Vagina (tissue), 2 donors: ENCODE measurements at regions not wholly inside any gene's neighbourhood (a gene's known extent, or its start where the extent isn't known, plus 50 kb on each side); places are given as distances from the start of the nearest gene placed in this dataset.

ENCODE experiments used
- DNase-seq, 2 donors: peaks; one replicate each; pipeline ENCODE4 v3.0.0-alpha.2; 2017; ENCODE audit errors: extremely low spot score in 2 of 2
- H3K27ac ChIP-seq: fragments of 200-600 bp; sonication (generic); one replicate; pipeline ENCODE4 v1.5.1; 2019
- H3K27me3 ChIP-seq: fragments of 200-600 bp; sonication (generic); one replicate; pipeline ENCODE4 v1.5.1; 2019
- H3K36me3 ChIP-seq, 2 donors: fragments of 200-600 bp; sonication (generic); one replicate each; pipeline ENCODE4 v1.5.1; 2017 to 2019
- H3K4me1 ChIP-seq: fragments of 200-600 bp; sonication (generic); one replicate; pipeline ENCODE4 v1.5.1; 2019
- H3K4me3 ChIP-seq, 2 donors: fragments of 200-600 bp; sonication (generic); 1 replicate in 1 of 2; 2 replicates in 1 of 2; pipeline ENCODE4 v1.5.1; 2016 to 2019
- H3K9me3 ChIP-seq: fragments of 200-600 bp; sonication (generic); one replicate; pipeline ENCODE4 v1.5.1; 2019
- POLR2A ChIP-seq, 2 donors: fragments of 450-650 bp; IDR thresholded peaks; one replicate each; pipeline ENCODE4 v1.6.1; 2017; ENCODE audit warnings: antibody characterized with exemption in 2 of 2, mild to moderate bottlenecking in 2 of 2, moderate library complexity in 2 of 2
- POLR2AphosphoS5 ChIP-seq, 2 donors: sonication (generic); formaldehyde crosslinking; IDR thresholded peaks; one replicate each; pipeline ENCODE4 v1.9.0; 2017; ENCODE audit warnings: antibody characterized with exemption in 2 of 2, mild to moderate bottlenecking in 2 of 2, low read depth in 1 of 2; ENCODE audit not compliant: insufficient read depth in 1 of 2
- intact Hi-C: fragments of 100-400 bp; cut with DNase I; formaldehyde crosslinking; loops from one replicate; pipeline ENCODE4 v1.15.1; 2023
- TF ChIP-seq, protein P1 (sequence below), 3 experiments: fragments of 450-650 bp in 2 of 3; fragments of 200-600 bp in 1 of 3; sonication (generic) in 1 of 3; IDR thresholded peaks; one replicate each; pipeline ENCODE4 v1.5.1; 2017 to 2019; ENCODE audit warnings: antibody characterized with exemption in 3 of 3, mild to moderate bottlenecking in 2 of 3, moderate library complexity in 2 of 3

DNA sequence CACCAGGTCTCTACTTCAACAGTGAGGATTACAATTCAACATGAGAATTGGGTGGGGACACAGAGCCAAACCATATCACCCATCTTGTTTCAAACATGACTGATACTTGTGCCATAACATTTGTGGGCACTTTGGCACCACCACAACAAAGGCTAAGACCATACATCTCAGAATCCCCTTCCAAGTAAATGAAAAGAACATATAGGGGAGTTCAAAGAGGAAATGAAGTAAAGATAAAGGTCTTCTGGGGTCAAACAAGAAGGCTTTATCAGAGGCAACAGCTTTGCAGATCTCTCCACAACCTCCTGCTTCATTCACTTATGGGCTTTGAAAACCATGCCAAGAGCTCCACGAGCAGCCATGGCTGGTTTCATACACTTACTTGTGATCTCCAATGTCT, 122.7 kb downstream of the ANKRD50 start:
- H3K27ac ChIP-seq: no peak overlapping the region
- H3K4me1 ChIP-seq: no peaks in the 10 kb centered on the region
- no peak for DNase-seq
- H3K4me3 ChIP-seq: no peak overlapping the region
- TF ChIP-seq POLR2A (IDR thresholded peaks at IDR 0.05) (no peak), POLR2AphosphoS5 (IDR thresholded peaks at IDR 0.05; ENCODE audit: insufficient read depth in 1 of 2, low read depth in 1 of 2) (no peak)
- TF ChIP-seq, protein P1, sequence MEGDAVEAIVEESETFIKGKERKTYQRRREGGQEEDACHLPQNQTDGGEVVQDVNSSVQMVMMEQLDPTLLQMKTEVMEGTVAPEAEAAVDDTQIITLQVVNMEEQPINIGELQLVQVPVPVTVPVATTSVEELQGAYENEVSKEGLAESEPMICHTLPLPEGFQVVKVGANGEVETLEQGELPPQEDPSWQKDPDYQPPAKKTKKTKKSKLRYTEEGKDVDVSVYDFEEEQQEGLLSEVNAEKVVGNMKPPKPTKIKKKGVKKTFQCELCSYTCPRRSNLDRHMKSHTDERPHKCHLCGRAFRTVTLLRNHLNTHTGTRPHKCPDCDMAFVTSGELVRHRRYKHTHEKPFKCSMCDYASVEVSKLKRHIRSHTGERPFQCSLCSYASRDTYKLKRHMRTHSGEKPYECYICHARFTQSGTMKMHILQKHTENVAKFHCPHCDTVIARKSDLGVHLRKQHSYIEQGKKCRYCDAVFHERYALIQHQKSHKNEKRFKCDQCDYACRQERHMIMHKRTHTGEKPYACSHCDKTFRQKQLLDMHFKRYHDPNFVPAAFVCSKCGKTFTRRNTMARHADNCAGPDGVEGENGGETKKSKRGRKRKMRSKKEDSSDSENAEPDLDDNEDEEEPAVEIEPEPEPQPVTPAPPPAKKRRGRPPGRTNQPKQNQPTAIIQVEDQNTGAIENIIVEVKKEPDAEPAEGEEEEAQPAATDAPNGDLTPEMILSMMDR (IDR thresholded peaks at IDR 0.05): no peak
- H3K9me3 ChIP-seq: no peaks in the 10 kb centered on the region
- H3K27me3 ChIP-seq: no peaks in the 10 kb centered on the region
- no peaks in the 10 kb centered on the region for H3K36me3 ChIP-seq
- intact Hi-C loops: no loop called here

DNA sequence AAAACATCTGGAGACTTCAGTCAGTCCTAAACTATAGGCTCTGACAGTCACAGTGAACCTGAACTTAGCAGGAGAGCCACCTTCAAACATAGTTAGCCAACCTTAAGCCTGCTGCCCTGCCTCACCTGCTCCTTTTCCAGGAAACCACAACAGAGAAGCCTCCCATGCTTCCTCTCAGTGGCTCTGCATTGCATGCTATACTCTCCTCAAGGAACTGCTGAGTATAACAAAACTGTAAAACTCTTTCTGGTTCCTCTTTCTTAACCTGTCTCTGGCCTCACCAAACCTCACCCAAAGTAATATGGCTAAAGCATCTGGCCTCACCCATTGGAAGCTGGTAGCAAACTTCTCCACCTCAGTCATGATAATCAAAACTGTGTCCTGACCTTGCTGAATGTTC, 122.1 kb downstream of the ANKRD50 start:
- Histone ChIP-seq H3K9me3 (no peaks in the 10 kb centered on the region), H3K27ac (no peak overlapping the region), H3K4me1 (no peaks in the 10 kb centered on the region), H3K27me3 (no peaks in the 10 kb centered on the region), H3K4me3 (no peak overlapping the region), H3K36me3 (no peaks in the 10 kb centered on the region)
- DNase-seq: no peak
- intact Hi-C loops: no loop called here
- no peak for TF ChIP-seq POLR2A (IDR thresholded peaks at IDR 0.05)
- TF ChIP-seq, protein P1 (IDR thresholded peaks at IDR 0.05): no peak
- TF ChIP-seq POLR2AphosphoS5 (IDR thresholded peaks at IDR 0.05; ENCODE audit: insufficient read depth in 1 of 2, low read depth in 1 of 2): no peak

DNA sequence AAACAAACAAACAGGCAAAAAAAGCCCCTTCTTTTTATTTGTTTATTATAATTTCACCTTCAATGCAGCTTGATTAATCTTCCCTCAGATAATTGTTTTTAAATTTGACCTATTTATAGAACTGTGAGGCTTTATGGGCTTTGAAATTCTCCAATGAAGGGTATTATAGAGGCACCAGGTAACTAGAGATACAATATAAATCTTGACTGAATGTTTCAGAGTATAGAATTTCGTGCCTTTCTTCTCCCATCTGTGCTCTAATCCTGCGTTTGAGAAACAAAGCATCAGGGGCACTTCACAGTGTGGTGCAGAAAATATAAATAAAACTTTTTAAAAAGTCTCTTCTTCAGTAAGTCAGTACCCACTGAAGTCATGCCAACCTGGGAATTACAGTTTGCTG, 120.9 kb downstream of the ANKRD50 start:
- Histone ChIP-seq H3K4me3 (no peak overlapping the region), H3K4me1 (no peaks in the 10 kb centered on the region), H3K27ac (no peak overlapping the region), H3K27me3 (no peaks in the 10 kb centered on the region), H3K9me3 (no peaks in the 10 kb centered on the region), H3K36me3 (no peaks in the 10 kb centered on the region)
- intact Hi-C loops: no loop called here
- DNase-seq: no peak
- TF ChIP-seq, protein P1 (IDR thresholded peaks at IDR 0.05): no peak
- no peak for TF ChIP-seq POLR2AphosphoS5 (IDR thresholded peaks at IDR 0.05; ENCODE audit: insufficient read depth in 1 of 2, low read depth in 1 of 2)
- no peak for TF ChIP-seq POLR2A (IDR thresholded peaks at IDR 0.05)

DNA sequence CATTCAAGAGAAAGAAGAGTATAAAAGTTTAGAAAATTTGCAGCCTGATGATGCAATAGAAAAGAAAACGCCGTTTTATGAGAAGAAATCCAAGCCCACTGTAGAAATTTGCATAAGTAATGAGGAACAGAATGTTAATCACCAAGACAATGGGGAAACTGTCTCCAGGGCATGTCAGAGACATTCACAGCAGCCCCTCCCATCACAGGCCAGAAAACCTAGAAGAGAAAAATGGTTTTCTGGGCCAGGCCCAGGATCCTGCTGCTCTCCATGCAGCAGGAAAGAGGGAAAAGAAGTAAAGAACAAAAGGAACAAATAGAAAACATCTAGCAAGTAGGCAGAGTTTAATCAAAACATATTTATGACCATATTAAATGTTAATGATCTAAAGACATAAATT, 119.0 kb downstream of the ANKRD50 start:
- H3K9me3 ChIP-seq: no peaks in the 10 kb centered on the region
- intact Hi-C loops: no loop called here
- no peaks in the 10 kb centered on the region for H3K36me3 ChIP-seq
- TF ChIP-seq POLR2AphosphoS5 (IDR thresholded peaks at IDR 0.05; ENCODE audit: insufficient read depth in 1 of 2, low read depth in 1 of 2) (no peak), POLR2A (IDR thresholded peaks at IDR 0.05) (no peak)
- TF ChIP-seq, protein P1 (IDR thresholded peaks at IDR 0.05): no peak
- no peak overlapping the region for H3K4me3 ChIP-seq
- no peaks in the 10 kb centered on the region for H3K4me1 ChIP-seq
- no peak for DNase-seq
- no peak overlapping the region for H3K27ac ChIP-seq
- H3K27me3 ChIP-seq: no peaks in the 10 kb centered on the region

DNA sequence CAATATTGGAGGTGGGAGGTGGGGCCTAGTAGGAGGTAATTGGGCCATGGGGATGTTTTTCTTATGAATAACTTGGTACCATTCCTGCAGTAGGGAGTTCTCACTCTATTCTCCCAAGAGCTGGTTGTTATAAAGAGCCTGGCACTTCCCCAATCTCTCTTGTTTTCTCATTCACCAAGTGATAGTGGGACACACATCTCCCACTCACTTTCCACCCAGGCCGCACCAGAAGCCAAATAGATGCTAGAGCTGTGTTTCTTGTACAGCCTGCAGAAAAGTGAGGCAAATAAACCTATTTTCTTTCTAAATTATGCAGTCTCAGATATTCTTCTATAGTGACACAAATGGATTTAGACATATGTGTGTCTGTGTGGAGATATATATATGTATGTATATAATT, 117.6 kb downstream of the ANKRD50 start:
- Histone ChIP-seq H3K4me3 (no peak overlapping the region), H3K36me3 (no peaks in the 10 kb centered on the region), H3K9me3 (no peaks in the 10 kb centered on the region), H3K27ac (no peak overlapping the region), H3K4me1 (no peaks in the 10 kb centered on the region), H3K27me3 (no peaks in the 10 kb centered on the region)
- TF ChIP-seq POLR2AphosphoS5 (IDR thresholded peaks at IDR 0.05; ENCODE audit: insufficient read depth in 1 of 2, low read depth in 1 of 2) (no peak), POLR2A (IDR thresholded peaks at IDR 0.05) (no peak)
- TF ChIP-seq, protein P1 (IDR thresholded peaks at IDR 0.05): no peak
- intact Hi-C loops: no loop called here
- DNase-seq: no peak
